Activated naive CD4-positive, alpha-beta T cell treated with anti-CD3 and anti-CD28 coated beads, Interleukin-2, amount 50 U/mL, for 24 hours (primary cell): ENCODE measurements at regions not wholly inside any gene's neighbourhood (a gene's known extent, or its start where the extent isn't known, plus 50 kb on each side); places are given as distances from the start of the nearest gene placed in this dataset.

ENCODE experiments used
- H3K27ac Mint-ChIP-seq: one replicate; pipeline ENCODE4 v1.8.0; 2021; ENCODE audit warnings: mild to moderate bottlenecking, mixed read lengths
- H3K27me3 Mint-ChIP-seq: one replicate; pipeline ENCODE4 v1.8.0; 2021; ENCODE audit warnings: mixed read lengths
- H3K36me3 Mint-ChIP-seq: one replicate; pipeline ENCODE4 v1.8.0; 2021; ENCODE audit warnings: mixed read lengths
- H3K4me1 Mint-ChIP-seq: one replicate; pipeline ENCODE4 v1.8.0; 2021; ENCODE audit warnings: mixed read lengths
- H3K4me3 Mint-ChIP-seq: one replicate; pipeline ENCODE4 v1.8.0; 2021; ENCODE audit warnings: mild to moderate bottlenecking, mixed read lengths
- H3K9me3 Mint-ChIP-seq: one replicate; pipeline ENCODE4 v1.8.0; 2021; ENCODE audit warnings: mixed read lengths

- no peaks in the 10 kb centered on the region for H3K9me3 Mint-ChIP-seq
- no peak overlapping the region for H3K27ac Mint-ChIP-seq
- peaks cover 2% of the 10 kb centered on the region for H3K36me3 Mint-ChIP-seq
- peaks cover 37% of the 10 kb centered on the region for H3K4me1 Mint-ChIP-seq
- H3K27me3 Mint-ChIP-seq = no peaks in the 10 kb centered on the region
- H3K4me3 Mint-ChIP-seq = no peak overlapping the region
These were observed 83.9 kb upstream of the SYNDIG1 start for GRCh38 chr20:24385547-24385946.

GRCh38 chr20:24384865-24385264 is 84.6 kb upstream of the SYNDIG1 start:
- peaks cover 30% of the 10 kb centered on the region for H3K4me1 Mint-ChIP-seq
- no peaks in the 10 kb centered on the region for H3K27me3 Mint-ChIP-seq
- H3K9me3 Mint-ChIP-seq = no peaks in the 10 kb centered on the region
- no peak overlapping the region for H3K4me3 Mint-ChIP-seq
- peaks cover 2% of the 10 kb centered on the region for H3K36me3 Mint-ChIP-seq
- no peak overlapping the region for H3K27ac Mint-ChIP-seq

- H3K36me3 Mint-ChIP-seq = no peaks in the 10 kb centered on the region
- H3K27me3 Mint-ChIP-seq = no peaks in the 10 kb centered on the region
- H3K4me1 Mint-ChIP-seq = peaks cover 10% of the 10 kb centered on the region
- no peak overlapping the region for H3K27ac Mint-ChIP-seq
- no peaks in the 10 kb centered on the region for H3K9me3 Mint-ChIP-seq
- H3K4me3 Mint-ChIP-seq = no peak overlapping the region
These were observed 86.7 kb upstream of the SYNDIG1 start for GRCh38 chr20:24382743-24383142.

GRCh38 chr20:24382331-24382730 is 87.1 kb upstream of the SYNDIG1 start:
- no peaks in the 10 kb centered on the region for H3K27me3 Mint-ChIP-seq
- no peaks in the 10 kb centered on the region for H3K36me3 Mint-ChIP-seq
- peaks cover 10% of the 10 kb centered on the region for H3K4me1 Mint-ChIP-seq
- no peaks in the 10 kb centered on the region for H3K9me3 Mint-ChIP-seq
- H3K27ac Mint-ChIP-seq = no peak overlapping the region
- no peak overlapping the region for H3K4me3 Mint-ChIP-seq

- Mint-ChIP-seq H3K4me3 (no peak overlapping the region), H3K9me3 (no peaks in the 10 kb centered on the region), H3K4me1 (peaks cover 5% of the 10 kb centered on the region), H3K27ac (no peak overlapping the region), H3K36me3 (no peaks in the 10 kb centered on the region), H3K27me3 (no peaks in the 10 kb centered on the region)
These were observed 87.5 kb upstream of the SYNDIG1 start for GRCh38 chr20:24381886-24382285.

- Mint-ChIP-seq H3K27ac (no peak overlapping the region), H3K27me3 (no peaks in the 10 kb centered on the region), H3K4me1 (no peaks in the 10 kb centered on the region), H3K4me3 (no peak overlapping the region), H3K9me3 (no peaks in the 10 kb centered on the region), H3K36me3 (no peaks in the 10 kb centered on the region)
These were observed 89.9 kb upstream of the SYNDIG1 start for GRCh38 chr20:24379484-24379927.

GRCh38 chr20:24378661-24379483 is 90.6 kb upstream of the SYNDIG1 start:
- H3K27ac Mint-ChIP-seq = no peak overlapping the region
- no peaks in the 10 kb centered on the region for H3K36me3 Mint-ChIP-seq
- H3K27me3 Mint-ChIP-seq = no peaks in the 10 kb centered on the region
- no peak overlapping the region for H3K4me3 Mint-ChIP-seq
- H3K9me3 Mint-ChIP-seq = no peaks in the 10 kb centered on the region
- H3K4me1 Mint-ChIP-seq = no peaks in the 10 kb centered on the region

GRCh38 chr20:24376311-24377099 is 92.9 kb upstream of the SYNDIG1 start:
- Mint-ChIP-seq H3K4me1 (no peaks in the 10 kb centered on the region), H3K27me3 (no peaks in the 10 kb centered on the region), H3K4me3 (no peak overlapping the region), H3K9me3 (no peaks in the 10 kb centered on the region), H3K27ac (no peak overlapping the region), H3K36me3 (no peaks in the 10 kb centered on the region)

GRCh38 chr20:24373372-24373771 is 96.1 kb upstream of the SYNDIG1 start:
- Mint-ChIP-seq H3K27me3 (no peaks in the 10 kb centered on the region), H3K4me3 (no peak overlapping the region), H3K4me1 (no peaks in the 10 kb centered on the region), H3K27ac (no peak overlapping the region), H3K9me3 (no peaks in the 10 kb centered on the region), H3K36me3 (no peaks in the 10 kb centered on the region)

- Mint-ChIP-seq H3K27me3 (no peaks in the 10 kb centered on the region), H3K9me3 (no peaks in the 10 kb centered on the region), H3K4me3 (no peak overlapping the region), H3K36me3 (no peaks in the 10 kb centered on the region), H3K4me1 (no peaks in the 10 kb centered on the region), H3K27ac (no peak overlapping the region)
These were observed 98.3 kb upstream of the SYNDIG1 start for GRCh38 chr20:24370911-24371695.

- Mint-ChIP-seq H3K36me3 (no peaks in the 10 kb centered on the region), H3K27me3 (no peaks in the 10 kb centered on the region), H3K27ac (no peak overlapping the region), H3K4me3 (no peak overlapping the region), H3K9me3 (no peaks in the 10 kb centered on the region), H3K4me1 (no peaks in the 10 kb centered on the region)
These were observed 99.2 kb upstream of the SYNDIG1 start for GRCh38 chr20:24370249-24370648.

GRCh38 chr20:24368253-24368652 is 101.2 kb upstream of the SYNDIG1 start:
- Mint-ChIP-seq H3K27ac (no peak overlapping the region), H3K9me3 (no peaks in the 10 kb centered on the region), H3K4me3 (no peak overlapping the region), H3K4me1 (peaks cover 8% of the 10 kb centered on the region), H3K36me3 (no peaks in the 10 kb centered on the region), H3K27me3 (no peaks in the 10 kb centered on the region)

GRCh38 chr20:24366336-24367004 is 103.0 kb upstream of the SYNDIG1 start:
- Mint-ChIP-seq H3K9me3 (peaks cover 5% of the 10 kb centered on the region), H3K36me3 (peaks cover 2% of the 10 kb centered on the region), H3K27ac (no peak overlapping the region), H3K4me1 (peaks cover 11% of the 10 kb centered on the region), H3K4me3 (no peak overlapping the region), H3K27me3 (peaks cover 2% of the 10 kb centered on the region)

- H3K27me3 Mint-ChIP-seq = peaks cover 2% of the 10 kb centered on the region
These were observed 103.8 kb upstream of the SYNDIG1 start for GRCh38 chr20:24365670-24366069.

GRCh38 chr20:24364482-24364881 is 104.9 kb upstream of the SYNDIG1 start:
- Mint-ChIP-seq H3K27ac (no peak overlapping the region), H3K27me3 (peaks cover 2% of the 10 kb centered on the region), H3K4me3 (no peak overlapping the region), H3K9me3 (peaks cover 5% of the 10 kb centered on the region), H3K36me3 (peaks cover 4% of the 10 kb centered on the region), H3K4me1 (peaks cover 11% of the 10 kb centered on the region)

More at GRCh38 chr20:24365670-24366069, 103.8 kb upstream of the SYNDIG1 start:
- Mint-ChIP-seq H3K36me3 (peaks cover 2% of the 10 kb centered on the region), H3K9me3 (peaks cover 5% of the 10 kb centered on the region), H3K27ac (no peak overlapping the region), H3K4me1 (peaks cover 11% of the 10 kb centered on the region), H3K4me3 (no peak overlapping the region)
